Suprapubic skin (tissue), 3 donors: ENCODE measurements at regions not wholly inside any gene's neighbourhood (a gene's known extent, or its start where the extent isn't known, plus 50 kb on each side); places are given as distances from the start of the nearest gene placed in this dataset.

Experiments
- CTCF ChIP-seq, 2 donors: fragments of 200-600 bp in 1 of 2; fragments of 450-650 bp in 1 of 2; sonication (generic) in 1 of 2; IDR thresholded peaks; one replicate each; pipeline ENCODE4 v1.5.1; 2016 to 2019; ENCODE audit warnings: antibody characterized with exemption in 2 of 2, mild to moderate bottlenecking in 1 of 2, moderate library complexity in 1 of 2
- POLR2A ChIP-seq, 2 donors: fragments of 450-650 bp; IDR thresholded peaks; one replicate each; pipeline ENCODE4 v1.6.1; 2017; ENCODE audit warnings: antibody characterized with exemption in 2 of 2, mild to moderate bottlenecking in 2 of 2, moderate library complexity in 2 of 2

DNA sequence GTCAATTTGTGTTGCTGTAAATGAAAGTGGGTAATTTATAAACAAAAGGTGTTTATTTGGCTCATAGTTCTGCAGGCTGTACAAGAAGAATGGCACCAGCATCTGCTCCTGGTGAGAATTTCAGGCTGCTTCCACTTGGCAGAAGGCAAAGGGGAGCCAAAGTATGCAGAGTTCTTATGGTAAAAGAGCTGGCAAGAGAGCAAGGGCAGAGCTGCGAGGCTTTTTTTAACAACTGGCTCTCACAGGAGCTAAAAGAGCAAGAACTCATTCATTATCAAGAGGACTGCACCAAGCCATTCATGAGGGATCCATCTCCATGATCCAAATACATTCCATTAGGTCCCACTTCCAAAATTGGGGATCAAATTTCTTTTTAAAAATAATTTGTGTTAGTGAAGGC is 1712.7 kb downstream of the SLITRK5 start:
- TF ChIP-seq CTCF (IDR thresholded peaks at IDR 0.05) (no peak), POLR2A (IDR thresholded peaks at IDR 0.05) (no peak)
